ENCODE measurements at regions not wholly inside any gene's neighbourhood (a gene's known extent, or its start where the extent isn't known, plus 50 kb on each side); places are given as distances from the start of the nearest gene placed in this dataset.

GRCh38 chr16:52725461-52725860, 178.5 kb upstream of the TOX3 start:
- TF ChIP-seq, protein P1, sequence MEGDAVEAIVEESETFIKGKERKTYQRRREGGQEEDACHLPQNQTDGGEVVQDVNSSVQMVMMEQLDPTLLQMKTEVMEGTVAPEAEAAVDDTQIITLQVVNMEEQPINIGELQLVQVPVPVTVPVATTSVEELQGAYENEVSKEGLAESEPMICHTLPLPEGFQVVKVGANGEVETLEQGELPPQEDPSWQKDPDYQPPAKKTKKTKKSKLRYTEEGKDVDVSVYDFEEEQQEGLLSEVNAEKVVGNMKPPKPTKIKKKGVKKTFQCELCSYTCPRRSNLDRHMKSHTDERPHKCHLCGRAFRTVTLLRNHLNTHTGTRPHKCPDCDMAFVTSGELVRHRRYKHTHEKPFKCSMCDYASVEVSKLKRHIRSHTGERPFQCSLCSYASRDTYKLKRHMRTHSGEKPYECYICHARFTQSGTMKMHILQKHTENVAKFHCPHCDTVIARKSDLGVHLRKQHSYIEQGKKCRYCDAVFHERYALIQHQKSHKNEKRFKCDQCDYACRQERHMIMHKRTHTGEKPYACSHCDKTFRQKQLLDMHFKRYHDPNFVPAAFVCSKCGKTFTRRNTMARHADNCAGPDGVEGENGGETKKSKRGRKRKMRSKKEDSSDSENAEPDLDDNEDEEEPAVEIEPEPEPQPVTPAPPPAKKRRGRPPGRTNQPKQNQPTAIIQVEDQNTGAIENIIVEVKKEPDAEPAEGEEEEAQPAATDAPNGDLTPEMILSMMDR (conservative IDR thresholded peaks at IDR 0.05; ENCODE audit: low read depth in 2 of 2) = no peak
- no peak for TF ChIP-seq EZH2 (IDR thresholded peaks at IDR 0.05; ENCODE audit: low read depth, unreplicated experiment)
- TF ChIP-seq CREB1 (CRISPR knock-in tag; IDR thresholded peaks at IDR 0.05; ENCODE audit: low read depth) = no peak
- TF ChIP-seq, protein P2, sequence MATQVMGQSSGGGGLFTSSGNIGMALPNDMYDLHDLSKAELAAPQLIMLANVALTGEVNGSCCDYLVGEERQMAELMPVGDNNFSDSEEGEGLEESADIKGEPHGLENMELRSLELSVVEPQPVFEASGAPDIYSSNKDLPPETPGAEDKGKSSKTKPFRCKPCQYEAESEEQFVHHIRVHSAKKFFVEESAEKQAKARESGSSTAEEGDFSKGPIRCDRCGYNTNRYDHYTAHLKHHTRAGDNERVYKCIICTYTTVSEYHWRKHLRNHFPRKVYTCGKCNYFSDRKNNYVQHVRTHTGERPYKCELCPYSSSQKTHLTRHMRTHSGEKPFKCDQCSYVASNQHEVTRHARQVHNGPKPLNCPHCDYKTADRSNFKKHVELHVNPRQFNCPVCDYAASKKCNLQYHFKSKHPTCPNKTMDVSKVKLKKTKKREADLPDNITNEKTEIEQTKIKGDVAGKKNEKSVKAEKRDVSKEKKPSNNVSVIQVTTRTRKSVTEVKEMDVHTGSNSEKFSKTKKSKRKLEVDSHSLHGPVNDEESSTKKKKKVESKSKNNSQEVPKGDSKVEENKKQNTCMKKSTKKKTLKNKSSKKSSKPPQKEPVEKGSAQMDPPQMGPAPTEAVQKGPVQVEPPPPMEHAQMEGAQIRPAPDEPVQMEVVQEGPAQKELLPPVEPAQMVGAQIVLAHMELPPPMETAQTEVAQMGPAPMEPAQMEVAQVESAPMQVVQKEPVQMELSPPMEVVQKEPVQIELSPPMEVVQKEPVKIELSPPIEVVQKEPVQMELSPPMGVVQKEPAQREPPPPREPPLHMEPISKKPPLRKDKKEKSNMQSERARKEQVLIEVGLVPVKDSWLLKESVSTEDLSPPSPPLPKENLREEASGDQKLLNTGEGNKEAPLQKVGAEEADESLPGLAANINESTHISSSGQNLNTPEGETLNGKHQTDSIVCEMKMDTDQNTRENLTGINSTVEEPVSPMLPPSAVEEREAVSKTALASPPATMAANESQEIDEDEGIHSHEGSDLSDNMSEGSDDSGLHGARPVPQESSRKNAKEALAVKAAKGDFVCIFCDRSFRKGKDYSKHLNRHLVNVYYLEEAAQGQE (IDR thresholded peaks at IDR 0.05; ENCODE audit: unreplicated experiment) = no peak
- no peak for TF ChIP-seq POLR2AphosphoS5 (IDR thresholded peaks at IDR 0.05; ENCODE audit: low read depth)
- no peak for TF ChIP-seq STAT1 (IDR thresholded peaks at IDR 0.05; ENCODE audit: unreplicated experiment)
- TF ChIP-seq JUNB (IDR thresholded peaks at IDR 0.05; ENCODE audit: unreplicated experiment) = no peak
- TF ChIP-seq EZH2phosphoT487 (IDR thresholded peaks at IDR 0.05; ENCODE audit: unreplicated experiment) = no peak
- TF ChIP-seq ZNF114 (CRISPR knock-in tag; IDR thresholded peaks at IDR 0.05) = no peak
- TF ChIP-seq ETS1 (IDR thresholded peaks at IDR 0.05) = no peak
- TF ChIP-seq ZNF331 (CRISPR knock-in tag; IDR thresholded peaks at IDR 0.05; ENCODE audit: low read depth) = no peak
- no peak for TF ChIP-seq ZNF462 (CRISPR knock-in tag; IDR thresholded peaks at IDR 0.05)

Data from GM23338 (cell line).